Activated CD4-positive, alpha-beta T cell treated with anti-CD3 and anti-CD28 coated beads for 48 hours (primary cell): ENCODE measurements at regions not wholly inside any gene's neighbourhood (a gene's known extent, or its start where the extent isn't known, plus 50 kb on each side); places are given as distances from the start of the nearest gene placed in this dataset.

Experiments
- DNase-seq: peaks from one replicate; pipeline ENCODE4 v3.0.0-alpha.2; 2020

GRCh38 chr2:71888751-71889445 is 258.8 kb downstream of the CYP26B1 start:
- no peak for DNase-seq

DNA sequence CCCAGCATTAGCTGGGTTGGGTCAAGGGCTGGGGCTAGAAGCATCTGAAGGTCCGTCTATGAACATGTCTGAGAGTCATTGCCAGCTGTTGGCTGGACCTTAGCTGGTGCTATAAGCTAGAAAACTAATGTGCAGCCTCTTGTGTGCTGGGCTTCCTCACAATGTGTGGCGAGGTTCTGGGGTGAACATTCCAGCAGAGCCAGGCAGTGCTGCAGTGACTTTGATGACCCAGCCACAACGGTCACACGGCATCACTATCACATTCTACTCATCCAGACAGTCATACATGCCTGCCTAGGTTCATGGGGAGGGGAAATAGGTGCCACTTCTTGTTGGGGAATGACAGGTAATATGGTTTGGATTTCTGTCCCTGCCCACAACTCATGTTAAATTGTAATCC is 260.5 kb downstream of the CYP26B1 start:
- DNase-seq: no peak

DNA sequence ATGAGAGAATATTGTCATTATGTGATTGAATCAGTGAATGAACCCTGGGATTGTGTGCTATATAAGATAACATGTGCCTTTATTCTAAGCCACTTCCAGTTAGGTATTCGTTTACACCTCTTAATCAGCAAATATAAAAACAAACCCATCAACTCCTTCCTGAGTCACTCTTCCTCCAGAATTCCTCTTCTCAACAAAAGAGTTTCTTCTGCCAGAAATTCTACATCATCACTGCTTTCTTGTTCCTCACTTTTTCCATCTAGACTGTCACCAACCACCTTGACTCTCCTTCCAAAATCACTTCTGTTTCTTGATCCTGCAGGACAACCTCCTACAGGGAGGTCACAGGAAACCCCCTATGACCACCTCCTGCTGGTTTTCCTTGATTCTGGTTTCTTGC is 261.4 kb downstream of the CYP26B1 start:
- DNase-seq: no peak

DNA sequence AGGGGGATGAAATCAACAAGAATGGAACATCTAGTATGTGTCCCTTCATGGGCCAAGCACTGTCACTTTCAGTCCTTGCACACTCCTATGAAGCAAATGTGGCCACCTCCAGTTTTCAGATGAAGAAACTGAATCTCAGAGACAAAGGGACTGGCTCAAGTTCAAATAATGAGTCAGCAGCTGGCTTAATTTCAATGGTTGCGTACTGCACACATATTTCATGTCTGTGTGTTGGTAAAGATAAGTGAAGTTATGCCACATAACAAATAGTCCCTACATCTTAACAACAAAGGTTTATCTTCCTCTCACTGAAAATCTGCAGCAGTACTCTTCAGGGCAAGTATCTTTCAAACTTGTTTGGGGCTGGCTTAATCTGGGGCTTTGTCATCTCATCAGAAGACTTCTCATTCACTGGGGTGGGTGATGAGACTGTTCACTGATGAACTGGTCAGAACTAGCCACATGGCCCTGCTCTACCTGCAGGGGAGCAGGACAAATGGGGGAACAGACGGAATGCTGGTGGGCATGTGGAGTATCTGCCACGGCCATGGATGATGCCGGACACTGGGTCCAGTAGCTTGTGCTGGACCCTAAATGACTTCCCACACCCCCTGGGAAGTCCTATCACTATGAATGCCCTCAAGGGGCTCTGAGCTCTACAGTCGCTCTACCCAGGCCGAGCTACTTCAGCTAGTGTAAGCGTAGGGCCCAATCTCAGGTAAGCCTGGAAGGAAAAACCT is 263.2 kb downstream of the CYP26B1 start:
- DNase-seq: no peak

DNA sequence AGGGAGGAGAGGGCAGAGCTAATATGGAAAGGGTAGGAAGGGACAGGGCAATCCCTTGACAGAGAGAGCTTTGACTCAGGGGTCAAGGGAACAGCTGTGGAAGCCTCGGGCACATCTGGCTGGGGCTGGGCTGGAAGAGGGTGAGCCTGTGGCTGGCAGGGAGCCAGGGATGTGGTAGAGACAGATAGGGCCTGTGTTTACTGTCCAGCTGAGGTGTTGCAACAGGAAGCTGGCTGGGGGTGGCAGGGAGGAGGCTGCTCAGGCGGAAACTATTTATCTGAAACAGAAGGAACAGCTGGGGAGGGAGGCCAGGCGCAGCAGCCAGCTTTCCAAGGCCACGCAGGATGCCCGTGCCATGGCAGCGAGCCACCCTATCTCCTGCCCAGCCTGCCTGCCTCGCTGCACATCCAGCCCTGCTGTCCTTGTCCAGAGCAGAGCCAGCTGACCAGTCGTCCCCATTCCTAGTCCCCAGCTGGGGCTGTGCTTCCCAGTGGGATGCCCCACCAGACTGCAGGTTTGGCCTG is 264.7 kb downstream of the CYP26B1 start:
- DNase-seq: no peak

DNA sequence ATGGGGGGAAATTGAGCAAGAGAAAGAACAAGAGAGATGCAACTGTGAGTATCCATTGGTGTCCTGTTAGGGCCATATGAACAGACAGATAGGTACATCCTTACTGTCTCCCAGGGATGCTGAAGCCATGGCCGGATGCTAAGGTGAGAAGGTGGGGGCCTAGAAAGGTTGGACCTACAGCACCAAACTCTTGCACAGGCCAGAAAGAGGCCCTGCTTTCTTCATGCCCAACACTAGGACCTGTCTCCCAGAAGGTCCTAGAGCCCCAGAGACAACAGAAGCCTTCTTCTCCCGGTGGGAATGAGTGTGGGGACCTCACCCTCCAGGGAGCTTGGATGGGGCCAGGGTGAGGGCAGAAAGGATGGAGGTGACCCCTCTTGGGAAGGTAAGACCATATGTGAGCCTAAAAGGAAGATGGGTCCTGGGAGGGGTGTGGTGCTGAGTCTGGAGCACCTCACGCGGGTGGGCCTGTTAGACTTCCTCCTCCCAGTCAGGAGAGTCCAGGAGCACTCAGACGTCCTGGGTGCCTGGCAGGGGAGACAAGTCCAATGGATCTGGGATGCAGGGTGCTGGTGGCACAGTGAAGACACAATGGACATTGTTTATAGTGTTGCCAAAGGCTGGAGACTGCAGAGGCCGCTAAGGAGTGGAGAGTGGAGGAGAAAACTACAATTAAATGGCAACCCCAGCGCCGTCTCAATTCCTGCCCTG is 265.3 kb downstream of the CYP26B1 start:
- no peak for DNase-seq

DNA sequence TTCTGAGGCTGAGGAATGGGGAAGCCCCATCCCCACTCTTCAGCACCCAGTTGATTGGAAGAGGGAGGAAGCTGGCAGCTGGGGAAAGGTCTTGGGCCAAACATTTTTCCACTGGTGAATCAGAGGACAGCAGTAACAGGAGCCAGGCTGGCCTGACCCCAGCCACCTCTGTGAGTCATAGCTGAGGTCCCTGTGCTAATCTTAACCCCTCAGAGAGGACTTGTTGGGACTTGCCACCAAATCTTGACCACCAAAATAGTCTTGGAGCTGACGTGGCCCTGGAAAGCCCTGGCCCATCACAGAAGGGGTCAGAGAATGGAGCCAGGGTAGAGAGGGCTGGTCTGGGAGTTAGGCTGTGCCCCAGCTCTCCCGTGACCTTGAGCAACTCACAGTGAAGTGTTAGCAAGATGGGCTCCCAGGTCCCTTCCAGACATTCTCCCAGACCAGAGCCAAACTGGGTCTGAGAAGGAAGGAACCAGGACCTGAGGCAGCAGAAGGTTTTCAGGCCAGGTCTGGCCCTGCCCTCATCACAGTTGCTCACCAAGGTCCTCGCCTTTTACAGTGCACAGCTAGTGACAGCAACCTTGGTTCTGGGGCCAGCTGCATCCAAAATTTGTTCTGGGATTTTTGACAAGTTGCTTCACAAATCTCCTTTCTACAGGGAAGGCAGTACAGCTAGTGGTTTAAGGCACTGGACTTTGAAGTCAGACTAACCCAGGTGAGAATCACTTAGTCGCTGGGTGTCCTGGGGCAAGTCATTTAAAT is 266.6 kb downstream of the CYP26B1 start:
- no peak for DNase-seq

DNA sequence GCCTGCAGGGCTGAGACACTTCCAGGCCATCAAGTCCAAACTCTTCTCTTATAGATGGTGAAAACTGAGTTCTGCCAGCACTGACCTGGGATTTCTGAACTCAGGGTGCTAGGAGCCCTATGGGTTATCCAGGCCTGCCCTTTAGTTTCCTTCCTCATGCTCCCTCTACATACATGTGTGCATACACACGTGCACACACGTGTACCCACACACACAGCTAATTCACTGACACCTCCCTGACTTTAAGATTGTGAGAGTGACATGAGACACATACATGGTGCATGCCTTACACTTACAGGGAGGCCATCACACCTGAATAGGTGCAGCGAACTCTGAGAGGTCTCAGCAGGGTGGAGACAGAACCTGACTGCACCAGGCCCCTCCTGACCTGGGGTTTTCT is 267.4 kb downstream of the CYP26B1 start:
- DNase-seq: no peak

DNA sequence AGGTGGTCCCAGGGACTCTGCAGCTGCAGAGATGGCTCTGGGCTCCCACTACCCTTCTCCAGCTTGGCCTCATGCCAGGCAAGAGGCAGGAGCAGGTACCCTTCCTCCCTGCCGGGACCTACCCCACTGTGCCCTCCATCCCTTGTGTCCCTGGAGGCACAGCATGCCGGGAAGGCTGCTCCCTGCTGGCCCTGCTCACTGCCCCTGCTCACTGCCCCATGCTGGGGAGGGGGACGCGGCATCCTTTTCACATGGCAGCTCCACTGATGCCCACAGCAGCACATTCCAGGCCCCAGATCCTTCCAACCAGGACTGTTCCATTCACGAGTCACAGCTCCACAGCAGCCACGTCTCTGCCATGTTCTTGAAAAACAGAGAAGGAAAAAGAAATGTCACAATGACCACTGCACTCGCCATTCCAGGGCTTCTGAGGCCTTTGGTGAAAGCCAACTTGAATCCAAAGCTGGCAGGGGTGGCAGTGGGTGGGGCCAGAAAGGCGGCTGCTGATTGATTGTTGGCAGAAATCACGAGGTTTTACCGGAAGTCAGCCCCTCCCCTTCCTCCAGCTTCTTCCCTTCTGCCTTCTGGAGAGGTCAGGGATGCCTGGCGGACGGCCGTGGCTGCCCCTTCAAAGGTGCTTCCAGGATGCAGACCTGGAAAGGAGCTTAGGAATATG is 268.0 kb downstream of the CYP26B1 start:
- no peak for DNase-seq

DNA sequence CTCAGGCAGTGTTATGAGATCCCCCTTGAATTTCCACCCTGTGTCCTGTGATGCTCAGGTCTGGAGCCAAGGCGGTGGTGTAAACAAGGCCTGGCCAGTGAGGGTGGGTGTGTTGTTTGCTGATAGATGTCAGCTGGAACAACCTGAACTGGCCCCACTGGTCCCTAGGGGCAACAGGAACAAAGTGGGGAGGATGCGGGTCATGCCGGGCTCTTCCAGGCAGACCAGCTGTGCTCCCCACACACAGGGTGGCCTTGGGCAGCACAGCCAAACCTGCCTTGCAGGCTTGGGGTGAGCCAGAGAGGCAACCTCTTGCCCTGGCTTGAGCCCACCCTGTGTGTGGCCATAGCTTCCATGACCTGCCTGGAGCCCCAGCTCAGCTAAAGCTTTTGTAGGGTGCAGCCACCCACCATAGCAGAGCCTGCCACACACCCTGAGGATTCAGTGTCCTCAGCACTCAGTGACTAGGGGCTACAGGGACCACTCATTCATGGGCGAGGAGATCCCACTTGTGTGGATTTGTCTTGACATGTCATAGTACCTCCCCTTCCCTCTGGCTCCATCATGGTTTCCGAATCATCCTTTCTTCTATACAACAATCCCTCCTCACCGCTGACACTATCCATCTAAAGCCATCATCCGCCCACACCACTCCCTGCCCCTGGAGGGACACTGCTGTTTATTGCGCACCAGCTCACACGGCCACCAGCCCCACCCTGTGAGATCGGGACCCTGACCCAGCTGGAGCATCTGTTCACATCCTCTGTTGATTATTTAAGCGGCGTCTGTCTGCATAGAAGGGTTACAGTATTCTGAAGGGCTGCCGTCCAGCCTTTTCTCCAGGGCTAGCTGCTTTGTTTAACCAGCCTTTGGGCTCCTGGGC is 268.8 kb downstream of the CYP26B1 start:
- DNase-seq: no peak

- DNase-seq: no peak
These were observed 270.0 kb downstream of the CYP26B1 start for GRCh38 chr2:71877636-71878035.

GRCh38 chr2:71876542-71877451 is 270.9 kb downstream of the CYP26B1 start:
- DNase-seq: no peak

DNA sequence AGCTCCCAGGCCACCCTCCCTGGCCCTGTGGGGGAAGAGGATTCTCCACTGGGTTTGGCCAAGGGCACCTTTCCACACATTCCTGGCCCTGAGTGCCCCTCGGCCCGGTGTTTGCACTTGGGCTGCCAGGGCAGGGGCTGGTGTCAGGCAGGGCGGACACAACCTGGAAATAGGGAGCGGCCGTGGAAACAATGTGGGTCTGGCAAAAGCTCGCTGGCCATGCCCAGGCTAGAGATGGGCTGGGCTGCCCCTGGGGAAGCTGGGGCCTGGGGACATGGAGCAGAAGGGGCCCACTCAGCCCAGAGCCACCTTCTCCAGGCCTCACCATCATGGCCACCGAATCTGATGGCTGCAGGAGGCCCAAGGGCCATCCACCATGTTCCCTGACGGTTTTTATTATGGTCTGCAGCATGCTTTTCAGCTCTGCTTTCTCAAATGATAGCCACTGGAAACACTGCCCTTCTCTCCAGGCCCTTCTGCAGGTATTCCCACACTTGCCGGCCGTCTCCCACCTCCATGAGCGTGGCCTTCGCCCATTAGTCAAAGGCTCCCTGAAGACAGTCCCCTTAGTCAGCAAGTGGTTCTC is 275.1 kb downstream of the CYP26B1 start:
- DNase-seq: no peak

DNA sequence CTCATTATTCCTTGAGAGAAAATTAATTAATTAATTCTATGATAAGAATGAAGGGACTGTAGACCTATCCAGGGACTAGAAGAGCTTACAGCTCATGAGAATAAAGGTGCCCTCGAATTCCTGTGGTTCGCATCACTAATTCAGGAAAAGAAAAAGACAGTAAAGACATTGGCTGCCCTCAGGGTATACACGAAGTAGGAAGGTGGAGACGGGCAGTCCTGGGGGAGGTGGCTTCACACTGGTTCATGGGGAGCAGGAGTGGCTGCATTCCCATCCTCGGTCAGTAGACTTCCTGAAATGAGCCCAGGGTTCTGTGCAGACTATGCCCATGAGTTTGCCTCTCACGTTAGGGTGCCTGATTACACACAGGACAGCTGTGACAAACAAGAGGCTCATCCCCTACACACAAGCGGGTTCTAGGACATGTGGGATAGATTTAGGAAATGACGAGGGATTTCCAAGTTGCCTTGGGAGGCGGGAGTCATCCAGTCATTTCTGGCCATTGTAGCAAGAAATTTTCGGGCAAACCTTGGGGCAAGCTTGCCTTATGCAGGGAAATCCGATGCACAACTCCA is 282.2 kb downstream of the CYP26B1 start:
- no peak for DNase-seq

DNA sequence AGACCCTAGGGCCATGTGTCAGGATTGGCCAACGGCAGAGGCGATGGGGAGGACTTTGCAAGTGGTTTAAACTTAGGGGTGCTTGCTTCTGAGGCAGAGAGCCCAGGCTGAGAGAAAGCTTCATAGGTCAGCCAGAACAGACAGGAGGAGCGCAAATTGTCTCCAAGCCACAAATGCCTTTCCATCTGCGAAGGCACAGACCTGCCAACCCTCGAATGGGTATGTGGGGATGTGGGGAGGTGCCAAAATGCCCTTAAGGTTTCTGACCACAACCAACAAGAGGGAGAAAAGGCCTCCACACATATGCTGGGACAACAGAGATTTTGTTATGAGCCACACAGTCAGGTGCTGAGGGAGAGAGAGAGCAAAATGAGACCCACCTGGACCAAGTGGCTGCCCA is 283.6 kb downstream of the CYP26B1 start:
- DNase-seq: no peak

DNA sequence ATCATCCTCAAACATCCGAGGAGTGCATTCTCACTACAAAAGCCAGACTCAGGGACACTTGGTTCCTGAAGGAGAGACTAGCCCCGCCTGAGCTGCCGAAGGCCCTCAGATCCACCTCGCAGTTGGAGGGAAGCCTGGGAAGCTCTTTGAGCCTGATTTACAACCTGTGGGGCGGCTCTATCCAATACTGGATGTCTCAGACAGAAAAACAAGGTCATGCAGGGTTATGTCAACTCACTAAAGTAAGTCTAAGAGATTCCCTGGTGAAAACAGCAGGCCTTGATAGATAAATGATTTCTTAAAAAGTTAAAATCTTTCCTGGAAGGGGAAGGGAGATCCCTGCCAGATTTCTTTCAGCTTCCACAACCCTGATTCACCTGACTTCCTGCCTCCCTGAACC is 284.3 kb downstream of the CYP26B1 start:
- DNase-seq: no peak

GRCh38 chr2:71862921-71863320 is 284.7 kb downstream of the CYP26B1 start:
- DNase-seq: no peak

GRCh38 chr2:71861186-71862160 is 286.2 kb downstream of the CYP26B1 start:
- no peak for DNase-seq
